Testis (tissue), 2 donors: ENCODE measurements at regions not wholly inside any gene's neighbourhood (a gene's known extent, or its start where the extent isn't known, plus 50 kb on each side); places are given as distances from the start of the nearest gene placed in this dataset.

Source experiments
- DNase-seq: peaks from one replicate; pipeline ENCODE4 v3.0.0-alpha.2; 2019
- H3K27ac ChIP-seq, 2 donors: fragments of 200-600 bp; sonication (generic); one replicate each; pipeline ENCODE4 v1.5.1; 2019
- H3K27me3 ChIP-seq: fragments of 200-600 bp; sonication (generic); one replicate; pipeline ENCODE4 v1.5.1; 2019
- H3K36me3 ChIP-seq: fragments of 200-600 bp; sonication (generic); one replicate; pipeline ENCODE4 v1.5.1; 2017; ENCODE audit warnings: low read depth; ENCODE audit errors: missing control alignments
- H3K4me1 ChIP-seq: fragments of 200-600 bp; sonication (generic); one replicate; pipeline ENCODE4 v1.5.1; 2019
- H3K4me3 ChIP-seq, 2 donors: fragments of 200-600 bp; sonication (generic); one replicate each; pipeline ENCODE4 v1.5.1; 2017 to 2019
- H3K9me3 ChIP-seq: fragments of 200-600 bp; sonication (generic); one replicate; pipeline ENCODE4 v1.5.1; 2017
- POLR2A ChIP-seq: fragments of 450-650 bp; IDR thresholded peaks from one replicate; pipeline ENCODE4 v1.6.1; 2017; ENCODE audit warnings: antibody characterized with exemption, mild to moderate bottlenecking, moderate library complexity
- WGBS, 2 donors: methylation state at CpG; one replicate each; pipeline ENCODE4 v1.1.5; 2018; 5-methylcytosine and 5-hydroxymethylcytosine counted together
- intact Hi-C: fragments of 100-400 bp; cut with DNase I; formaldehyde crosslinking; loops from one replicate; pipeline ENCODE4 v1.15.1; 2023; ENCODE audit warnings: low total_unique reads
- TF ChIP-seq, protein P1 (sequence below), 3 experiments: fragments of 450-650 bp in 2 of 3; fragments of 200-600 bp in 1 of 3; sonication (generic) in 1 of 3; IDR thresholded peaks; one replicate each; pipeline ENCODE4 v1.5.1; 2016 to 2019; ENCODE audit warnings: antibody characterized with exemption in 3 of 3, mild to moderate bottlenecking in 2 of 3, moderate library complexity in 1 of 3

DNA sequence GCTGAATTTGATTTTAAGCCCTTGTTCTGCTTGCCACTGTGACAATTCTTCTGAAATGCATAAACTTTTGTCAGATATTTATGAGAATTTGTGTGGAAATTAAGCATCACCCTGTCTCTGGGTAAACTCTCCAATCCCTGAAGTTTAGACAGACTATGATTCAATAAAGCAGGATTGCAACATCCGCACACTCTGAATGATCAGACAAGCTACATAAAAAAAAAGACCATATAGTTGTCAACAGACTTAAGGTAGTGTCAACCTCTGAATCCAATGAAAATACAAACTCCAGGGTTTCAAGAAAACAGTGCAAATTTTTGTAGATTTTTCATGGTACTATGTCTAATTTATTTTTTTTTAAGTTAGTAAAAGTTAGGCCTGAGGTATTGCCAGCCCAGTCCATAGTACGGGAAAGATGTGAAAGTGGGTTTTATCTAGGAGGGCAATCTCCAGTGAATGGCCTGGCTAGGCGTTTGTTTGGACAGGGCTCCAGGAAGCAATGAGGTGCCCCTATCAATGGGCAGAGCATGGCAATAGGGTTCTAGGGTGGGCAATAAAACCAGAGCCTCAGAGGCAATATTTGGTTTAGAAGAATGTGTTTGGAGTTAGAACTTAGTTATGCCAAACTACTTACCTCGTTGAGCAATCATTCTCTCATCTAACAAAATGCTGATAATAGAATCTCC, 762.6 kb upstream of the SEMA6A start:
- intact Hi-C loops, result no loop called here

DNA sequence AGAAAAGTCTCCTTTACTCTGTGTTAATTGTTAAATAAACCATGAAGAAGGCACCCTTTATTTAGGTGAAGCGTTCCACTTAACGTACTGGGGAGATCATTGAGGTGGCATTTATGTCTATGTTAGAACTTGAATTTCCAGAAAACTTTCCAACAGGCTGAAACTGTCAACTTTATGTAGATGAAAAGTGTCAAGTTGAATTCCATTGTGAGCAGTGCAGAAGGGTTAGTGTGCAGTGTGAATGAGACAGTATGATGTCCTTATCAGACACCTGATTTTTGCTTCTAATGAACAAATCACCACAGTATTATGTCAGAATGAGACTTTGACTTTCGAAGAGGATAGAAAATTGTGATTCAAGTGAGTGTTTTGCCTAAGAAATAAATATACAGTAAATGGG, 761.6 kb upstream of the SEMA6A start:
- intact Hi-C loops, result no loop called here
- H3K4me1 ChIP-seq, result no peaks in the 10 kb centered on the region
- WGBS, 2 donors, result 89 to 92% methylated on average over 3 of the region's 3 CpGs
- no peaks in the 10 kb centered on the region for H3K27me3 ChIP-seq
- no peaks in the 10 kb centered on the region for H3K9me3 ChIP-seq
- TF ChIP-seq, protein P1, sequence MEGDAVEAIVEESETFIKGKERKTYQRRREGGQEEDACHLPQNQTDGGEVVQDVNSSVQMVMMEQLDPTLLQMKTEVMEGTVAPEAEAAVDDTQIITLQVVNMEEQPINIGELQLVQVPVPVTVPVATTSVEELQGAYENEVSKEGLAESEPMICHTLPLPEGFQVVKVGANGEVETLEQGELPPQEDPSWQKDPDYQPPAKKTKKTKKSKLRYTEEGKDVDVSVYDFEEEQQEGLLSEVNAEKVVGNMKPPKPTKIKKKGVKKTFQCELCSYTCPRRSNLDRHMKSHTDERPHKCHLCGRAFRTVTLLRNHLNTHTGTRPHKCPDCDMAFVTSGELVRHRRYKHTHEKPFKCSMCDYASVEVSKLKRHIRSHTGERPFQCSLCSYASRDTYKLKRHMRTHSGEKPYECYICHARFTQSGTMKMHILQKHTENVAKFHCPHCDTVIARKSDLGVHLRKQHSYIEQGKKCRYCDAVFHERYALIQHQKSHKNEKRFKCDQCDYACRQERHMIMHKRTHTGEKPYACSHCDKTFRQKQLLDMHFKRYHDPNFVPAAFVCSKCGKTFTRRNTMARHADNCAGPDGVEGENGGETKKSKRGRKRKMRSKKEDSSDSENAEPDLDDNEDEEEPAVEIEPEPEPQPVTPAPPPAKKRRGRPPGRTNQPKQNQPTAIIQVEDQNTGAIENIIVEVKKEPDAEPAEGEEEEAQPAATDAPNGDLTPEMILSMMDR (IDR thresholded peaks at IDR 0.05), result no peak
- no peak for TF ChIP-seq POLR2A
- H3K27ac ChIP-seq, result no peak overlapping the region
- no peaks in the 10 kb centered on the region for H3K36me3 ChIP-seq
- no peak overlapping the region for H3K4me3 ChIP-seq
- DNase-seq, result no peak

More for the DNA sequence above, 762.6 kb upstream of the SEMA6A start:
- H3K4me1 ChIP-seq, result no peaks in the 10 kb centered on the region
- no peaks in the 10 kb centered on the region for H3K9me3 ChIP-seq
- 84 to 87% methylated on average over 4 of the region's 4 CpGs for WGBS, 2 donors
- no peak for DNase-seq
- TF ChIP-seq, protein P1 (IDR thresholded peaks at IDR 0.05), result no peak
- no peak for TF ChIP-seq POLR2A
- no peaks in the 10 kb centered on the region for H3K36me3 ChIP-seq
- H3K27ac ChIP-seq, result no peak overlapping the region
- no peaks in the 10 kb centered on the region for H3K27me3 ChIP-seq
- H3K4me3 ChIP-seq, result no peak overlapping the region

DNA sequence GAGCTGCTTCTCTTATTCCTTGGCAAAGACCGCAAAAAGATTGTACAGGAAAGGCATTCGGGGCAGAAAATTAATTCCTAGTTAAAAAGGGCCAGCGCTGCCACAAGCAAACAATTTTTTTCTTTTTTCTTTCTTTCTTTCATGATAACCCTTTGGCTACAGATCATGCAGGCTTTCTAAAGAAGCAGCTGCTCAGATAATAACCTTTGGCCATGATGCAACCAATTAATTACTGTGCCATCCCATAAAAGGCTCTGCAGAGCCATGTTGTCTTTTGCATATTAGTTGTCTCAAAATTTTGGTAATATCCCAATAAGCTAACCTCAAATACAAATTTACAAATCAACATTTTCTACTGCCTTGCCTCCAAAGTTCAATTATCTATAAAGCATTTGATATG, 758.4 kb upstream of the SEMA6A start:
- 88 to 96% methylated on average over 3 of the region's 3 CpGs for WGBS, 2 donors
- Histone ChIP-seq H3K4me3 (no peak overlapping the region), H3K9me3 (no peaks in the 10 kb centered on the region), H3K4me1 (no peaks in the 10 kb centered on the region), H3K36me3 (no peaks in the 10 kb centered on the region), H3K27me3 (no peaks in the 10 kb centered on the region), H3K27ac (no peak overlapping the region)
- intact Hi-C loops, result no loop called here
- TF ChIP-seq POLR2A, result no peak
- TF ChIP-seq, protein P1 (IDR thresholded peaks at IDR 0.05), result no peak
- no peak for DNase-seq

DNA sequence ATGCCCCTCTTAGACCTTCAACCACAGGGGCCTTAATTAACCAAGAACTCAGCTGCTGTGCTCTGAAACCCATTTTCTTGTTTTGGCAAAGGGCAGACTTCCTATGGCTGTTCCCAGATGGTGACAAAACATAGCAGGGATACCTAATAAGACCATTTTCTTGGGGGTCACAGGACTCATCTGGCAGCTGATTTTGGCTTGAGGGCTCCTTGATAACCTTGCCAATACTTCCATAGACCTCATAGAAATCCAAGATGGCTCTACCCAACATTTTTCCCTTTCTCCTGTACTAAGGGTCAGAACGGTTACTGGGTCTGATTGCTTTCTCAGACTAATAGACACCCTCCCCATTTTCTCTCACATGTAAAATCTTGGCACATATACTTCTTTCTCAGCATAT, 757.7 kb upstream of the SEMA6A start:
- 87 to 90% methylated on average over 1 of the region's 1 CpG for WGBS, 2 donors
- intact Hi-C loops, result no loop called here
- TF ChIP-seq, protein P1 (IDR thresholded peaks at IDR 0.05), result no peak
- TF ChIP-seq POLR2A, result no peak
- Histone ChIP-seq H3K9me3 (no peaks in the 10 kb centered on the region), H3K36me3 (no peaks in the 10 kb centered on the region), H3K27me3 (no peaks in the 10 kb centered on the region), H3K4me3 (no peak overlapping the region), H3K4me1 (no peaks in the 10 kb centered on the region), H3K27ac (no peak overlapping the region)
- DNase-seq, result no peak

DNA sequence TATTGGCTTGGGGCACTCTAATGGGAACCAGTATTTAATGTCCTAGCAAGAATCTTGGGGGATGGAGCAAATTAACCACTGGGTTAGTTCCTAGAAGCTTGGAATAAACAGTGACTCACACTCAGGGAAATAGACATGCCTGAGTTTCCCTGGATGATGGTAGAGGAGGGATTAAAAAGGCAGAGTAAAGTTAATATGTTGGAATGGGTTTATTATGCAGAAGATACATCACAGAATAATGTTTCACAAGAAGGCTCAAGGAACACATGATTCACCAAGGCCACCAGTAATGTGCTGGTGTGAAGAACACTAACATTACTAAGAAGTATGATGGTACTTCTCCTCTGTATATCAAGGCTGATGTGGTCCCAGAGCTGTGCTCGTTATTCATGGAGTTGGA, 752.9 kb upstream of the SEMA6A start:
- Histone ChIP-seq H3K9me3 (no peaks in the 10 kb centered on the region), H3K4me1 (no peaks in the 10 kb centered on the region), H3K4me3 (no peak overlapping the region), H3K36me3 (no peaks in the 10 kb centered on the region), H3K27me3 (no peaks in the 10 kb centered on the region), H3K27ac (no peak overlapping the region)
- intact Hi-C loops, result no loop called here
- TF ChIP-seq, protein P1 (IDR thresholded peaks at IDR 0.05), result no peak
- TF ChIP-seq POLR2A, result no peak
- 62 to 71% methylated on average over 1 of the region's 1 CpG for WGBS, 2 donors
- no peak for DNase-seq
